ENCODE measurements at regions not wholly inside any gene's neighbourhood (a gene's known extent, or its start where the extent isn't known, plus 50 kb on each side); places are given as distances from the start of the nearest gene placed in this dataset.

DNA sequence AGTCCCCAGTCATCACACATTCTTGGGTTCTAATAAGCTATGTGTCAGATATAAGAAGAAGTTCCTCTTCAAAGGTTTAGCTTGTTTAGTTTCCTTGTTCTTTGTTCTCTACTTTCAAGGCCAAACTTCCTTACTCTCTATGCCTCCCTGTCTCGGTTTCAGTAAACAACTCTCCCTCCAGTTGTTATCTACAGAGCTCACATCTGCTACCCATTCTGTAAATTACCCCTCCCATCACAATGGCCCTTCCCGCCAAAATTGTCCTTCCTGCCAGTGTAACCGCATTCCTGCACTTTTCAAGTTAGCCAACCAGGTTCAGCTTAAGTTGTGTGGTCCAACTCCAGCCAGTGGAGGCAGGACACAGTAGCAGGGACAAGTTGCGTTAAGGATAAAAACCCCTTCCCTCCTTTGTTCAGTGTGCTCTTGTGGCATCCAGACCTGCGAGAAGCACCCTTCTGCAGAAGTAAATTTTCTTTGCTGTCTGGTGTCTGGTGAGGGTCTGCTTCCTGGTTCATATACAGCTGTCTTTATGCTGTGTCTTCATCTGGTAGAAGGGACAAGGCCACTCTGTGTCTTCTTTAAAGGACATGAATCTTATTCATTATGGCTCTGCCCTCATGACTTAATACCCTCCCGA, 342.1 kb upstream of the GRM7 start:
- no peak overlapping the region for H3K4me3 ChIP-seq (ENCODE audit: low read depth in 1 of 2, low read length in 2 of 2)
- no peaks in the 10 kb centered on the region for H3K4me1 ChIP-seq (ENCODE audit: control insufficient read depth in 1 of 2, insufficient read depth in 2 of 2, low read length in 2 of 2)
- no peaks in the 10 kb centered on the region for H3K36me3 ChIP-seq (ENCODE audit: control insufficient read depth in 1 of 2, insufficient read depth in 2 of 2, low read length in 2 of 2)
- H3K9me3 ChIP-seq (ENCODE audit: control insufficient read depth in 1 of 2, low read length in 2 of 2) = no peaks in the 10 kb centered on the region
- no peaks in the 10 kb centered on the region for H3K27me3 ChIP-seq (ENCODE audit: low read depth, low read length)
- H3K27ac ChIP-seq (ENCODE audit: low read length) = no peak overlapping the region

DNA sequence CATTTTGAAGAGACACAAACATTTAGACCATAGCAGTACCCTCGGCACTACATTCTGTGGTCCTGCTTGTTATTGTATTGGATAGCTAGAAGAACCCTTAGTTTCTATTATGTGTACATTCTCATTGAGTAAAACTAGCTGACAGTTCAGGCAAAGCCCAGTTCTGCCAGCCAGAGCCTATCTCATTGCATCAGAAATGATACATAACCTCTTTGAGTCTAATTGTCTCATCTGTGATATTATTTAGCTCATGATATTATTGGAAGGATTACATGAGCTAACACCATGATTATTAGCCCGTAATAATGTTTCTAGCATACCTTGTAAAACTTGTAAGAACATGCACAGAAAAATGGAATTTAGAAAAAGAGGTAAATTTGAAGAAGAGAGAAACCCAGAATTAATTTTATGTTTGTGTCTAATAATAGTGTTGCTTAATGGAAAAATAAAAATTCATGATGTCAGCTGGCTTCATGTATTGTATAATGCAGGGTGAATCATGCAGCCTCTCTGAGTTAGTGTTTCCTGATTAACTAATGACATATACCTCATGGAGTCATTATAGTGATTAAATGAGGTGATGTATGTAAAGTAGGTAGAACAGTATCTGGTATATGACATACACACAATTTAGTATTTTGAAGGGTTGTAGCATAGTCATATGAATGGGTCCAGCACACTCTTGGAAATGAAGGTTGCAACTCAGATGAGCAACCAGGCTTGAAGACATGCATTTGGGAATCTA, 339.4 kb upstream of the GRM7 start:
- H3K27me3 ChIP-seq (ENCODE audit: low read depth, low read length) = no peaks in the 10 kb centered on the region
- no peaks in the 10 kb centered on the region for H3K9me3 ChIP-seq (ENCODE audit: control insufficient read depth in 1 of 2, low read length in 2 of 2)
- H3K4me3 ChIP-seq (ENCODE audit: low read depth in 1 of 2, low read length in 2 of 2) = no peak overlapping the region
- H3K27ac ChIP-seq (ENCODE audit: low read length) = no peak overlapping the region
- H3K36me3 ChIP-seq (ENCODE audit: control insufficient read depth in 1 of 2, insufficient read depth in 2 of 2, low read length in 2 of 2) = no peaks in the 10 kb centered on the region
- no peaks in the 10 kb centered on the region for H3K4me1 ChIP-seq (ENCODE audit: control insufficient read depth in 1 of 2, insufficient read depth in 2 of 2, low read length in 2 of 2)

- Histone ChIP-seq H3K27ac (ENCODE audit: low read length) (no peak overlapping the region), H3K4me3 (ENCODE audit: low read depth in 1 of 2, low read length in 2 of 2) (no peak overlapping the region), H3K27me3 (ENCODE audit: low read depth, low read length) (no peaks in the 10 kb centered on the region), H3K4me1 (ENCODE audit: control insufficient read depth in 1 of 2, insufficient read depth in 2 of 2, low read length in 2 of 2) (no peaks in the 10 kb centered on the region), H3K9me3 (ENCODE audit: control insufficient read depth in 1 of 2, low read length in 2 of 2) (no peaks in the 10 kb centered on the region), H3K36me3 (ENCODE audit: control insufficient read depth in 1 of 2, insufficient read depth in 2 of 2, low read length in 2 of 2) (no peaks in the 10 kb centered on the region)
Measured at GRCh38 chr3:6522191-6522590, 338.7 kb upstream of the GRM7 start.

- no peaks in the 10 kb centered on the region for H3K27me3 ChIP-seq (ENCODE audit: low read depth, low read length)
- no peaks in the 10 kb centered on the region for H3K4me1 ChIP-seq (ENCODE audit: control insufficient read depth in 1 of 2, insufficient read depth in 2 of 2, low read length in 2 of 2)
- H3K27ac ChIP-seq (ENCODE audit: low read length) = no peak overlapping the region
- H3K36me3 ChIP-seq (ENCODE audit: control insufficient read depth in 1 of 2, insufficient read depth in 2 of 2, low read length in 2 of 2) = no peaks in the 10 kb centered on the region
- H3K4me3 ChIP-seq (ENCODE audit: low read depth in 1 of 2, low read length in 2 of 2) = no peak overlapping the region
- H3K9me3 ChIP-seq (ENCODE audit: control insufficient read depth in 1 of 2, low read length in 2 of 2) = no peaks in the 10 kb centered on the region
Measured at GRCh38 chr3:6523043-6523442, 337.9 kb upstream of the GRM7 start.

DNA sequence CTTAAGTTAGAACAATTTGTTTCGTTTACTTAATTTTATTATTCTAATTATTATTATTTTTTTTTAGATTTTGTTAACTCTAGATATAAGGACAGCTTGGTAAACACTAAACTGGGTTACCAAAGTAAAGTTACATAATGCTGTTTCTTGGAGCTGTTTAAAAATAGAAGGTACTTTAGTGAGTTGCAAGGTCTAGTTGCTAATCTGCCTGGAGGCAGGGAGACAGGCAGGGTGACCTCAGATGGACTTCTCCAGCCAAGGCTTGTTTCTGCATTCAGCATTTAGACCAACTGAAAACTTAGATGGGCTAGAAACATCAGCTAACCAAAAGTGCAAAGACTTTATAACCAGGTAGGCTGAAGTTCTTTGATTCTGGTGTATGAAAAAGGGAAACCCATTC, 336.4 kb upstream of the GRM7 start:
- H3K27me3 ChIP-seq (ENCODE audit: low read depth, low read length) = no peaks in the 10 kb centered on the region
- no peak overlapping the region for H3K27ac ChIP-seq (ENCODE audit: low read length)
- H3K9me3 ChIP-seq (ENCODE audit: control insufficient read depth in 1 of 2, low read length in 2 of 2) = no peaks in the 10 kb centered on the region
- no peak overlapping the region for H3K4me3 ChIP-seq (ENCODE audit: low read depth in 1 of 2, low read length in 2 of 2)
- no peaks in the 10 kb centered on the region for H3K4me1 ChIP-seq (ENCODE audit: control insufficient read depth in 1 of 2, insufficient read depth in 2 of 2, low read length in 2 of 2)
- H3K36me3 ChIP-seq (ENCODE audit: control insufficient read depth in 1 of 2, insufficient read depth in 2 of 2, low read length in 2 of 2) = no peaks in the 10 kb centered on the region

GRCh38 chr3:6526321-6526720, 334.6 kb upstream of the GRM7 start:
- H3K4me3 ChIP-seq (ENCODE audit: low read depth in 1 of 2, low read length in 2 of 2) = no peak overlapping the region
- H3K9me3 ChIP-seq (ENCODE audit: control insufficient read depth in 1 of 2, low read length in 2 of 2) = no peaks in the 10 kb centered on the region
- no peaks in the 10 kb centered on the region for H3K36me3 ChIP-seq (ENCODE audit: control insufficient read depth in 1 of 2, insufficient read depth in 2 of 2, low read length in 2 of 2)
- no peak overlapping the region for H3K27ac ChIP-seq (ENCODE audit: low read length)
- no peaks in the 10 kb centered on the region for H3K4me1 ChIP-seq (ENCODE audit: control insufficient read depth in 1 of 2, insufficient read depth in 2 of 2, low read length in 2 of 2)
- no peaks in the 10 kb centered on the region for H3K27me3 ChIP-seq (ENCODE audit: low read depth, low read length)

DNA sequence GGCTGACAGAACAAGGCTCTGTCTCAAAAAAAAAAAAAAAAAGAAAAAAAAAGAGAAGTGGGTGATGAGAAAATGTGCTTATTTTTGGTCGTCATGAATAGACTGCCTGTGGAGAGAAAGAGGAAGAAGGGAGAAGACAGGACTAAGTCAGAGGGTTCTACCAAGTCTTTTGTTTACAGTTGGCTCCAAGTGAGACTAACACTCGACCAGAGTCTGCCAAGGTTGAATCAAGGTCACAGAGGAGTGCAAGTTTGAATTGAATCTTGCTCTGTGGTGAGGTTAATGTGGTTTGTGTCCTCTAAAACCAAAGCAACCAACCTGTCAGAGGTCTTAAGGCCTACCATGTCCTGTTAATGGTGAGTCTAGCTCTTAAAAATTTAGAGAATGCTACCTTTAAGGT, 334.1 kb upstream of the GRM7 start:
- Histone ChIP-seq H3K36me3 (ENCODE audit: control insufficient read depth in 1 of 2, insufficient read depth in 2 of 2, low read length in 2 of 2) (no peaks in the 10 kb centered on the region), H3K27me3 (ENCODE audit: low read depth, low read length) (no peaks in the 10 kb centered on the region), H3K27ac (ENCODE audit: low read length) (no peak overlapping the region), H3K4me3 (ENCODE audit: low read depth in 1 of 2, low read length in 2 of 2) (no peak overlapping the region), H3K4me1 (ENCODE audit: control insufficient read depth in 1 of 2, insufficient read depth in 2 of 2, low read length in 2 of 2) (no peaks in the 10 kb centered on the region), H3K9me3 (ENCODE audit: control insufficient read depth in 1 of 2, low read length in 2 of 2) (no peaks in the 10 kb centered on the region)

DNA sequence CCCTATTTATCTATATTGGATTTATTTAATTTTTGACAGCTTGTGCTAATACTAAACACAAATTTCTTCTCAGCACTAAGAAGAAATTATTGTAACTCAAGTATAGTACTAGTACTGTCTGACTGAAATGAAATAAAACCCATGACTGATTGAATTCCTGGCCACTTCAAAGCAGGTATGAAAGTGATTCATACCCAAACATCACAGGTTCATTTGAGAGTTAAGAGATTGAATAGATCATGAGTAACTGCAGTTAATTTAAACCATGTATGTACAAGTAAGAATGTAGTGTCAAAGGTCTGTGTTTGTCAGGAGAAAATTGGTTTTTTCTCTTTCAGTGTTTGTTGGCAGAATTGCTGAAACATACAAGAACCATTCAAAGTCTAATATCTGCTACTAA, 332.0 kb upstream of the GRM7 start:
- H3K27me3 ChIP-seq (ENCODE audit: low read depth, low read length) = no peaks in the 10 kb centered on the region
- no peaks in the 10 kb centered on the region for H3K9me3 ChIP-seq (ENCODE audit: control insufficient read depth in 1 of 2, low read length in 2 of 2)
- no peak overlapping the region for H3K4me3 ChIP-seq (ENCODE audit: low read depth in 1 of 2, low read length in 2 of 2)
- no peaks in the 10 kb centered on the region for H3K4me1 ChIP-seq (ENCODE audit: control insufficient read depth in 1 of 2, insufficient read depth in 2 of 2, low read length in 2 of 2)
- no peak overlapping the region for H3K27ac ChIP-seq (ENCODE audit: low read length)
- no peaks in the 10 kb centered on the region for H3K36me3 ChIP-seq (ENCODE audit: control insufficient read depth in 1 of 2, insufficient read depth in 2 of 2, low read length in 2 of 2)

DNA sequence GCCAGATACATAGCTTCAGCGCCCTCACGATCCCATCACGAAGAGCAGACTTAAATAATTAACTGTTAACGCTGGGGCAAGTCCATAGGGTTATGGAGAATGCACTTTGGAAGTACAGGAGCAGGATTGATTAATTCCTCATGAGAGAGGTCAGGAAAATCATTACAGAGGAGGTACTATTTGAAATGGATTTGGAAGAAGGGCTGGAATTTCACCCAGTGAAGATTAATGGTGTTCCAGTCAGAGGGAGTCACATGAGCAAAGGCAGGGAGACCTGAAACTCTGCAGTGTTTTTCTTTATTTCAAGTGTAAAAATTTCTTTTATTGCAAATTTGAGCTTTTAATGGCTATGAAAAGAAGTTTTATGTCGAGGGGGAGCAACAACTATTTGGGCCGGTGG, 329.8 kb upstream of the GRM7 start:
- no peaks in the 10 kb centered on the region for H3K27me3 ChIP-seq (ENCODE audit: low read depth, low read length)
- H3K9me3 ChIP-seq (ENCODE audit: control insufficient read depth in 1 of 2, low read length in 2 of 2) = no peaks in the 10 kb centered on the region

DNA sequence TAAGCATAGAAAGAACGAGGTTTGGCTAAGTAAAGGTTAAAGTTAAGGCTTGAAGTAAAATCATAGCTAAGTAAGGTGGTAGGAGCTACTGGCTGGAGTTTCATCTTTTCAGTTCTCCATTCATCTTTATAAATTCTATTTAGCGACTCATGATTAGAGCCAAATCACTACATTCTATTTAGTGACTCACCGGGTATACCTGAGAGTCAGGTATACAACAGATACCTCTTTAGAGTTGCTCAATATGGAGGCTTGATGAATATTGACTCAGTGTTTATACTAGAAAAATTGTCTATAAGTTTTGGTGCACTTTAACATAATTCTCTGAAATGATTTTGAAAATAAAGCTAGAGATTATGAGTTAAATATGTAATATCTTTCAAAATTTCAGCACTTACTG, 328.8 kb upstream of the GRM7 start:
- H3K27me3 ChIP-seq (ENCODE audit: low read depth, low read length) = no peaks in the 10 kb centered on the region
- no peaks in the 10 kb centered on the region for H3K4me1 ChIP-seq (ENCODE audit: control insufficient read depth in 1 of 2, insufficient read depth in 2 of 2, low read length in 2 of 2)
- H3K27ac ChIP-seq (ENCODE audit: low read length) = no peak overlapping the region
- no peaks in the 10 kb centered on the region for H3K9me3 ChIP-seq (ENCODE audit: control insufficient read depth in 1 of 2, low read length in 2 of 2)
- no peaks in the 10 kb centered on the region for H3K36me3 ChIP-seq (ENCODE audit: control insufficient read depth in 1 of 2, insufficient read depth in 2 of 2, low read length in 2 of 2)
- no peak overlapping the region for H3K4me3 ChIP-seq (ENCODE audit: low read depth in 1 of 2, low read length in 2 of 2)

More for the DNA sequence above, 329.8 kb upstream of the GRM7 start:
- H3K27ac ChIP-seq (ENCODE audit: low read length) = no peak overlapping the region
- H3K4me3 ChIP-seq (ENCODE audit: low read depth in 1 of 2, low read length in 2 of 2) = no peak overlapping the region
- H3K4me1 ChIP-seq (ENCODE audit: control insufficient read depth in 1 of 2, insufficient read depth in 2 of 2, low read length in 2 of 2) = no peaks in the 10 kb centered on the region
- no peaks in the 10 kb centered on the region for H3K36me3 ChIP-seq (ENCODE audit: control insufficient read depth in 1 of 2, insufficient read depth in 2 of 2, low read length in 2 of 2)

DNA sequence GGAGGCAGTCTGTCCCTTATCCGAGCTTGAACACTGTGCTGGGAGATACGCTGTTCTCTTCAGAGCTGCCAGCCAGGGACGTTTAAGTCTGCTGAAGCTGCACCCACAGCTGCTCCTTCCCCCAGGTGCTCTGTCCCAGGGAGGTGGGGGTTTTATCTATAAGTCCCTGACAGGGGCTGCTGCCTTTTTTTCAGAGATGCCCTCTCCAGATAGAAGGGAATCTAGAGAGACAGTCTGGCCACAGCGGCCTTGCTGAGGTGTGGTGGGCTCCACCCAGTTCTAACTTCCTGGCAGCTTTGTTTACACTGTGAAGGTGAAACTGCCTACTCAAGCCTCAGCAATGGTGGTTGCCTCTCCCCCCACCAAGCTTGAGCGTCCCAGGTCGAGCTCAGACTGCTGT, 319.9 kb upstream of the GRM7 start:
- Histone ChIP-seq H3K9me3 (ENCODE audit: control insufficient read depth in 1 of 2, low read length in 2 of 2) (peaks cover 0 to 5% of the 10 kb centered on the region in 2 donors), H3K27ac (ENCODE audit: low read length) (no peak overlapping the region), H3K27me3 (ENCODE audit: low read depth, low read length) (no peaks in the 10 kb centered on the region), H3K4me1 (ENCODE audit: control insufficient read depth in 1 of 2, insufficient read depth in 2 of 2, low read length in 2 of 2) (no peaks in the 10 kb centered on the region), H3K36me3 (ENCODE audit: control insufficient read depth in 1 of 2, insufficient read depth in 2 of 2, low read length in 2 of 2) (no peaks in the 10 kb centered on the region), H3K4me3 (ENCODE audit: low read depth in 1 of 2, low read length in 2 of 2) (no peak overlapping the region)

GRCh38 chr3:6542795-6543194, 318.1 kb upstream of the GRM7 start:
- peaks cover 0 to 5% of the 10 kb centered on the region in 2 donors for H3K9me3 ChIP-seq (ENCODE audit: control insufficient read depth in 1 of 2, low read length in 2 of 2)
- H3K27me3 ChIP-seq (ENCODE audit: low read depth, low read length) = no peaks in the 10 kb centered on the region
- no peak overlapping the region for H3K4me3 ChIP-seq (ENCODE audit: low read depth in 1 of 2, low read length in 2 of 2)
- no peaks in the 10 kb centered on the region for H3K4me1 ChIP-seq (ENCODE audit: control insufficient read depth in 1 of 2, insufficient read depth in 2 of 2, low read length in 2 of 2)
- no peaks in the 10 kb centered on the region for H3K36me3 ChIP-seq (ENCODE audit: control insufficient read depth in 1 of 2, insufficient read depth in 2 of 2, low read length in 2 of 2)
- H3K27ac ChIP-seq (ENCODE audit: low read length) = no peak overlapping the region
